ENCODE measurements at regions not wholly inside any gene's neighbourhood (a gene's known extent, or its start where the extent isn't known, plus 50 kb on each side); places are given as distances from the start of the nearest gene placed in this dataset.
"Not testable (repeated sequence)": the region's sequence is repeated elsewhere in the genome, so short reads cannot be mapped to it uniquely, and the experiment has no call there.

GRCh38 chr12:105595440-105595839, 264.9 kb downstream of the C12orf75 start:
- DNase-seq: no peak

- DNase-seq: no peak
Observed at GRCh38 chr12:105596731-105597130, 266.2 kb downstream of the C12orf75 start.

GRCh38 chr12:105598031-105598430, 267.5 kb downstream of the C12orf75 start:
- no peak for DNase-seq

- DNase-seq: no peak
Observed at GRCh38 chr12:105600911-105601545, 270.5 kb downstream of the C12orf75 start.

GRCh38 chr12:105602312-105602711, 271.8 kb downstream of the C12orf75 start:
- DNase-seq: not testable (repeated sequence)

- not testable (repeated sequence) for DNase-seq
Observed at GRCh38 chr12:105604281-105604680, 273.8 kb downstream of the C12orf75 start.

- DNase-seq: not testable (repeated sequence)
Observed at GRCh38 chr12:105606613-105607012, 276.1 kb downstream of the C12orf75 start.

- not testable (repeated sequence) for DNase-seq
Observed at GRCh38 chr12:105609001-105609400, 278.5 kb downstream of the C12orf75 start.

- DNase-seq: no peak
Observed at GRCh38 chr12:105610459-105610858, 280.0 kb downstream of the C12orf75 start.

- no peak for DNase-seq
Observed at GRCh38 chr12:105611340-105611739, 280.8 kb downstream of the C12orf75 start.

GRCh38 chr12:105613269-105613668, 282.8 kb downstream of the C12orf75 start:
- no peak for DNase-seq

- DNase-seq: no peak
Observed at GRCh38 chr12:105613887-105614286, 283.4 kb downstream of the C12orf75 start.

GRCh38 chr12:105616971-105617540, 286.6 kb downstream of the C12orf75 start:
- peak; percentile 67 for DNase-seq

- DNase-seq: no peak
Observed at GRCh38 chr12:105622220-105622619, 291.7 kb downstream of the C12orf75 start.

- no peak for DNase-seq
Observed at GRCh38 chr12:105622846-105623736, 292.6 kb downstream of the C12orf75 start.

GRCh38 chr12:105626653-105627052, 296.2 kb downstream of the C12orf75 start:
- no peak for DNase-seq

GRCh38 chr12:105637470-105637869, 307.0 kb downstream of the C12orf75 start:
- DNase-seq: no peak

GRCh38 chr12:105640761-105641160, 310.3 kb downstream of the C12orf75 start:
- DNase-seq: peak; percentile 17

- no peak for DNase-seq
Observed at GRCh38 chr12:105641749-105642148, 311.3 kb downstream of the C12orf75 start.

GRCh38 chr12:105644770-105645169, 314.3 kb downstream of the C12orf75 start:
- no peak for DNase-seq

- no peak for DNase-seq
Observed at GRCh38 chr12:105654606-105655005, 324.1 kb downstream of the C12orf75 start.

- DNase-seq: no peak
Observed at GRCh38 chr12:105658389-105658788, 327.9 kb downstream of the C12orf75 start.

- DNase-seq: no peak
Observed at GRCh38 chr12:105659355-105660075, 329.0 kb downstream of the C12orf75 start.

Data from NCI-H226 (cell line).